SK-N-SH (cell line): ENCODE measurements at regions not wholly inside any gene's neighbourhood (a gene's known extent, or its start where the extent isn't known, plus 50 kb on each side); places are given as distances from the start of the nearest gene placed in this dataset.
A peak's percentile ranks its signal among the peaks of the same experiment; 100 is the strongest.

Experiments
- CTCF ChIA-PET: fragments of 300-600, 350-600 bp; formaldehyde crosslinking; extraction: SDS; loops from one replicate; lab custom pipeline; 2021; lab: Yijun Ruan, JAX
- POLR2A ChIA-PET: fragments of 350-600 bp; sonication (Branson Sonifier 250); formaldehyde crosslinking; extraction: SDS; loops from one replicate; lab custom pipeline; 2020; ENCODE audit warnings: antibody characterized with exemption, inconsistent platforms; lab: Yijun Ruan, JAX
- DNase-seq: peaks from one replicate; pipeline ENCODE4 v3.0.0; 2012
- H2AFZ ChIP-seq: fragments of 200-600 bp; sonication (generic); 2 replicates; pipeline ENCODE4 v1.8.1; 2016; ENCODE audit warnings: antibody characterized with exemption, mild to moderate bottlenecking, low read depth
- H3F3A ChIP-seq: fragments of 200-600 bp; sonication (generic); replicated peaks from 2 replicates; pipeline ENCODE3; 2016; ENCODE audit warnings: antibody characterized with exemption, mild to moderate bottlenecking; ENCODE audit not compliant: insufficient read depth
- H3K27ac ChIP-seq, 2 experiments: fragments of 200-500 bp in 1 of 2; fragments of 200-600 bp in 1 of 2; sonication (Bioruptor generic) in 1 of 2; sonication (generic), shearing (Covaris generic) in 1 of 2; 2 replicates each; pipeline versions ENCODE4 v1.5.1 to v1.6.1; 2014 to 2016; ENCODE audit warnings: low read depth in 2 of 2, inconsistent platforms in 1 of 2, low read length in 1 of 2, mild to moderate bottlenecking in 1 of 2, mixed read lengths in 1 of 2
- H3K27me3 ChIP-seq: fragments of 200-600 bp; sonication (generic), shearing (Covaris generic); 2 replicates; pipeline ENCODE4 v1.6.1; 2016; ENCODE audit warnings: mixed run types; ENCODE audit not compliant: insufficient read depth
- H3K36me3 ChIP-seq, 2 experiments: fragments of 200-500 bp in 1 of 2; fragments of 200-600 bp in 1 of 2; sonication (Bioruptor generic) in 1 of 2; sonication (generic) in 1 of 2; replicated peaks in 1 of 2; 2 replicates each; pipeline versions ENCODE3 to v1.5.1; 2014 to 2016; ENCODE audit warnings: low read length in 1 of 2, mild to moderate bottlenecking in 1 of 2; ENCODE audit not compliant: insufficient read depth in 2 of 2, control insufficient read depth in 1 of 2
- H3K4me1 ChIP-seq, 2 experiments: fragments of 200-500 bp in 1 of 2; fragments of 200-600 bp in 1 of 2; sonication (Bioruptor generic) in 1 of 2; sonication (generic), shearing (Covaris generic) in 1 of 2; 2 replicates each; pipeline versions ENCODE4 v1.5.1 to v1.6.1; 2014 to 2016; ENCODE audit warnings: low read depth in 1 of 2, low read length in 1 of 2, mixed run types in 1 of 2; ENCODE audit not compliant: insufficient read depth in 2 of 2, control insufficient read depth in 1 of 2
- H3K4me2 ChIP-seq: fragments of 200-600 bp; sonication (generic), shearing (Covaris generic); 2 replicates; pipeline ENCODE4 v1.6.1; 2017; ENCODE audit warnings: mixed run types
- H3K4me3 ChIP-seq, 2 experiments: fragments of 200-500 bp in 1 of 2; fragments of 200-600 bp in 1 of 2; sonication (Bioruptor generic) in 1 of 2; sonication (generic), shearing (Covaris generic) in 1 of 2; 2 replicates each; pipeline versions ENCODE4 v1.5.1 to v1.8.1; 2014 to 2016; ENCODE audit warnings: low read depth in 2 of 2, inconsistent platforms in 1 of 2, low read length in 1 of 2, mild to moderate bottlenecking in 1 of 2, mixed read lengths in 1 of 2, moderate library complexity in 1 of 2
- H3K79me2 ChIP-seq: fragments of 200-600 bp; sonication (generic); 2 replicates; pipeline ENCODE4 v1.8.1; 2017; ENCODE audit warnings: mild to moderate bottlenecking; ENCODE audit not compliant: insufficient read depth
- H3K9ac ChIP-seq: fragments of 200-600 bp; sonication (generic); 2 replicates; pipeline ENCODE4 v1.6.1; 2017; ENCODE audit warnings: mixed run types
- H3K9me2 ChIP-seq: fragments of 200-600 bp; sonication (generic); 2 replicates; pipeline ENCODE4 v1.6.1; 2017; ENCODE audit warnings: mixed run types
- H3K9me3 ChIP-seq: fragments of 200-600 bp; sonication (generic); 2 replicates; pipeline ENCODE4 v1.6.1; 2017; ENCODE audit warnings: mixed run types, mild to moderate bottlenecking, moderate library complexity
- H4K20me1 ChIP-seq: fragments of 200-600 bp; sonication (generic); 2 replicates; pipeline ENCODE4 v1.6.1; 2017; ENCODE audit warnings: mild to moderate bottlenecking, mixed run types; ENCODE audit not compliant: insufficient read depth
- CTCF ChIP-seq: fragments of 200-600 bp; sonication (generic); IDR thresholded peaks from 2 replicates; pipeline ENCODE4 v1.6.1; 2017; ENCODE audit warnings: antibody characterized with exemption, mild to moderate bottlenecking, moderate library complexity
- FOSL2 ChIP-seq: IDR thresholded peaks from 2 replicates; pipeline ENCODE4 v1.4.0; 2012; ENCODE audit warnings: low read depth, mild to moderate bottlenecking, moderate library complexity, borderline replicate concordance
- FOXM1 ChIP-seq: IDR thresholded peaks from 2 replicates; pipeline ENCODE4 v1.4.0; 2012; ENCODE audit warnings: low read depth, mild to moderate bottlenecking
- GABPA ChIP-seq: IDR thresholded peaks from 2 replicates; pipeline ENCODE4 v1.4.0; 2012; ENCODE audit warnings: low read depth, mild to moderate bottlenecking
- IRF3 ChIP-seq: fragments of 150-350 bp; IDR thresholded peaks from 2 replicates; pipeline ENCODE4 v1.6.1; 2016; ENCODE audit warnings: mild to moderate bottlenecking, low read depth, low read length
- POLR2AphosphoS5 ChIP-seq: IDR thresholded peaks from 2 replicates; pipeline ENCODE4 v1.6.1; 2012; ENCODE audit warnings: low read depth, low read length
- REST ChIP-seq: IDR thresholded peaks from 2 replicates; pipeline ENCODE4 v1.6.1; 2012; ENCODE audit warnings: mild to moderate bottlenecking, low read depth, low read length, moderate library complexity
- RFX5 ChIP-seq: IDR thresholded peaks from 2 replicates; pipeline ENCODE4 v1.6.1; 2012; ENCODE audit warnings: mild to moderate bottlenecking, improper control_type of control experiment, low read length
- SMC3 ChIP-seq: IDR thresholded peaks from 2 replicates; pipeline ENCODE4 v1.6.1; 2012; ENCODE audit warnings: low read depth, low read length, improper control_type of control experiment
- TEAD4 ChIP-seq: IDR thresholded peaks from 2 replicates; pipeline ENCODE4 v1.4.0; 2012; ENCODE audit warnings: mild to moderate bottlenecking, borderline replicate concordance; ENCODE audit not compliant: insufficient read depth
- USF1 ChIP-seq: IDR thresholded peaks from 2 replicates; pipeline ENCODE4 v1.4.0; 2012; ENCODE audit warnings: low read depth, borderline replicate concordance
- WGBS: methylation state at CpG from one replicate; pipeline ENCODE4 v1.1.6; 2017; ENCODE audit warnings: low lambda C conversion rate; 5-methylcytosine and 5-hydroxymethylcytosine counted together

GRCh38 chr13:79780240-79780639 is 299.3 kb downstream of the NDFIP2 start:
- no peaks in the 10 kb centered on the region for H3K27me3 ChIP-seq
- H3K9me2 ChIP-seq: no peaks in the 10 kb centered on the region
- POLR2A ChIA-PET: no interaction called here
- H4K20me1 ChIP-seq: no peaks in the 10 kb centered on the region
- H3K4me3 ChIP-seq: no peak overlapping the region
- H2AFZ ChIP-seq: no peak overlapping the region
- H3K36me3 ChIP-seq: no peaks in the 10 kb centered on the region
- H3K4me2 ChIP-seq: peak overlapping the region; percentile 35
- TF ChIP-seq USF1: no peak
- TF ChIP-seq, all 33 proteins: peak for 0
- H3K9me3 ChIP-seq: no peaks in the 10 kb centered on the region
- H3K79me2 ChIP-seq: no peaks in the 10 kb centered on the region; the same call in 1 of the 2 replicates
- no peak for DNase-seq
- CTCF ChIA-PET: no interaction called here
- 88% methylated on average over 3 of the region's 3 CpGs for WGBS
- no peak overlapping the region for H3K9ac ChIP-seq
- H3F3A ChIP-seq: peaks cover 20% of the 10 kb centered on the region
- peak overlapping the region; percentile 52 to 58; a peak in 3 of 4 replicates for H3K27ac ChIP-seq
- peaks cover 20 to 31% of the 10 kb centered on the region in 2 experiments for H3K4me1 ChIP-seq

GRCh38 chr13:79779761-79780160 is 298.8 kb downstream of the NDFIP2 start:
- Histone ChIP-seq H2AFZ (peak overlapping the region; percentile 52; the same call in 1 of the 2 replicates), H4K20me1 (no peaks in the 10 kb centered on the region), H3K27me3 (no peaks in the 10 kb centered on the region), H3K9me2 (no peaks in the 10 kb centered on the region), H3K4me2 (peak overlapping the region; percentile 35), H3F3A (peaks cover 20% of the 10 kb centered on the region), H3K27ac (peak overlapping the region; percentile 43 to 52), H3K36me3 (no peaks in the 10 kb centered on the region), H3K4me3 (no peak overlapping the region), H3K79me2 (no peaks in the 10 kb centered on the region; the same call in 1 of the 2 replicates), H3K4me1 (peaks cover 20 to 31% of the 10 kb centered on the region in 2 experiments)
- WGBS: 92% methylated on average over 1 of the region's 1 CpG
- ChIA-PET POLR2A (no interaction called here), CTCF (no interaction called here)
- no peak for TF ChIP-seq IRF3
- TF ChIP-seq POLR2AphosphoS5: no peak
- no peak for TF ChIP-seq GABPA
- no peak for TF ChIP-seq TEAD4
- no peak for TF ChIP-seq FOSL2
- TF ChIP-seq RFX5: no peak
- TF ChIP-seq SMC3: no peak
- TF ChIP-seq, all 33 proteins: peak for 0
- Histone ChIP-seq H3K9me3 (no peaks in the 10 kb centered on the region), H3K9ac (no peak overlapping the region)
- no peak for DNase-seq

- no peaks in the 10 kb centered on the region; the same call in 1 of the 2 replicates for H3K79me2 ChIP-seq
- no peaks in the 10 kb centered on the region for H3K9me3 ChIP-seq
- no peak overlapping the region for H2AFZ ChIP-seq
- H3K4me3 ChIP-seq: no peak overlapping the region
- H3K27me3 ChIP-seq: no peaks in the 10 kb centered on the region
- H3K36me3 ChIP-seq: no peaks in the 10 kb centered on the region
- 96% methylated on average over 4 of the region's 4 CpGs for WGBS
- no peak overlapping the region for H3K4me2 ChIP-seq
- no peak overlapping the region; a peak in 1 of 4 replicates for H3K27ac ChIP-seq
- H3F3A ChIP-seq: peaks cover 20% of the 10 kb centered on the region
- H3K9me2 ChIP-seq: no peaks in the 10 kb centered on the region
- CTCF ChIA-PET: no interaction called here
- POLR2A ChIA-PET: no interaction called here
- H3K4me1 ChIP-seq: peaks cover 20 to 31% of the 10 kb centered on the region in 2 experiments
- no peak for DNase-seq
- no peak overlapping the region for H3K9ac ChIP-seq
- H4K20me1 ChIP-seq: no peaks in the 10 kb centered on the region
- TF ChIP-seq CTCF (no peak), SMC3 (no peak), FOXM1 (no peak), REST (no peak)
Measured at GRCh38 chr13:79778741-79779460, 297.9 kb downstream of the NDFIP2 start.
